H1 (cell line): ENCODE measurements at regions not wholly inside any gene's neighbourhood (a gene's known extent, or its start where the extent isn't known, plus 50 kb on each side); places are given as distances from the start of the nearest gene placed in this dataset.

Experiments
- CTCF ChIA-PET: fragments of 300-600 bp; sonication (Branson Sonifier 250); formaldehyde crosslinking; loops from one replicate; lab custom pipeline; 2021; ENCODE audit not compliant: partially characterized antibody; lab: Charles Lee
- POLR2A ChIA-PET: fragments of 300-600 bp; sonication (Branson Sonifier 250); formaldehyde crosslinking; loops from one replicate; lab custom pipeline; 2021; ENCODE audit warnings: inconsistent platforms; ENCODE audit not compliant: partially characterized antibody; lab: Charles Lee
- DNase-seq, 2 experiments: peaks; one replicate each; pipeline versions ENCODE4 v3.0.0 to v3.0.0-alpha.2; 2010 to 2022; ENCODE audit warnings: low spot score in 2 of 2, low read depth in 1 of 2, mixed read lengths in 1 of 2
- FAIRE-seq: peaks from 2 replicates; lab custom pipeline; 2011; peaks lifted over from hg19 to GRCh38; lab: Jason Lieb, UNC
- H2AFZ ChIP-seq: 2 replicates; pipeline ENCODE4 v1.8.1; 2012; ENCODE audit warnings: low read length, inconsistent platforms
- H2AK5ac ChIP-seq: 2 replicates; pipeline ENCODE4 v1.6.1; 2013; ENCODE audit warnings: low read depth, low read length
- H2BK120ac ChIP-seq: replicated peaks from 2 replicates; pipeline ENCODE3; 2013; ENCODE audit warnings: low read depth, low read length, inconsistent platforms
- H2BK12ac ChIP-seq: 2 replicates; pipeline ENCODE4 v1.6.1; 2013; ENCODE audit warnings: low read depth, low read length
- H2BK15ac ChIP-seq: 2 replicates; pipeline ENCODE4 v1.6.1; 2013; ENCODE audit warnings: low read length
- H2BK20ac ChIP-seq: 2 replicates; pipeline ENCODE4 v1.6.1; 2013; ENCODE audit warnings: low read length
- H2BK5ac ChIP-seq: 2 replicates; pipeline ENCODE4 v1.6.1; 2013; ENCODE audit warnings: low read depth, low read length
- H3K14ac ChIP-seq: 2 replicates; pipeline ENCODE4 v1.6.1; 2013; ENCODE audit warnings: inconsistent platforms; ENCODE audit not compliant: insufficient read length
- H3K18ac ChIP-seq: 2 replicates; pipeline ENCODE4 v1.6.1; 2013; ENCODE audit warnings: low read length; ENCODE audit errors: extremely low read depth
- H3K23ac ChIP-seq: 2 replicates; pipeline ENCODE4 v1.6.1; 2013; ENCODE audit warnings: inconsistent platforms; ENCODE audit not compliant: insufficient read length
- H3K23me2 ChIP-seq: 2 replicates; pipeline ENCODE4 v1.6.1; 2013; ENCODE audit warnings: low read depth, low read length
- H3K27ac ChIP-seq: 2 replicates; pipeline ENCODE4 v1.6.1; 2011; ENCODE audit warnings: low read depth, low read length, inconsistent platforms
- H3K27me3 ChIP-seq, 4 experiments: replicated peaks in 1 of 4; 1 replicate in 1 of 4; 2 replicates in 3 of 4; pipeline versions ENCODE4 v1.6.1 to v1.8.1; 2011 to 2013; ENCODE audit warnings: low read length in 3 of 4, mild to moderate bottlenecking in 3 of 4, inconsistent platforms in 2 of 4, mixed read lengths in 2 of 4, moderate library complexity in 1 of 4; ENCODE audit not compliant: control insufficient read depth in 3 of 4, insufficient read depth in 3 of 4; ENCODE audit errors: extremely low read depth in 1 of 4
- H3K36me3 ChIP-seq, 4 experiments: 2 replicates each; pipeline versions ENCODE4 v1.6.1 to v1.8.1; 2011 to 2013; ENCODE audit warnings: mild to moderate bottlenecking in 4 of 4, low read length in 3 of 4, moderate library complexity in 2 of 4, control low read depth in 1 of 4, inconsistent platforms in 1 of 4; ENCODE audit not compliant: insufficient read depth in 4 of 4, control insufficient read depth in 2 of 4
- H3K4ac ChIP-seq: replicated peaks from 2 replicates; pipeline ENCODE3; 2013; ENCODE audit warnings: low read length, low read depth, mixed read lengths, inconsistent platforms; ENCODE audit not compliant: insufficient read length
- H3K4me1 ChIP-seq, 4 experiments: replicated peaks in 1 of 4; 1 replicate in 1 of 4; 2 replicates in 3 of 4; pipeline versions ENCODE4 v1.6.1 to v1.8.1; 2011 to 2013; ENCODE audit warnings: low read length in 3 of 4, inconsistent platforms in 2 of 4, mixed read lengths in 1 of 4; ENCODE audit not compliant: insufficient read depth in 4 of 4, control insufficient read depth in 3 of 4
- H3K4me2 ChIP-seq, 2 experiments: 2 replicates each; pipeline versions ENCODE4 v1.6.1 to v1.8.1; 2011 to 2013; ENCODE audit warnings: low read depth in 2 of 2, low read length in 2 of 2, control low read depth in 1 of 2, inconsistent platforms in 1 of 2, mild to moderate bottlenecking in 1 of 2; ENCODE audit not compliant: insufficient read depth in 1 of 2
- H3K4me3 ChIP-seq, 4 experiments: fragments of 200-600, 300-600 bp in 1 of 4; sonication (generic), shearing (Covaris generic), sonication (Bioruptor Twin) in 1 of 4; 2 replicates each; pipeline versions ENCODE4 v1.5.1 to v1.8.1; 2011 to 2016; ENCODE audit warnings: low read length in 4 of 4, low read depth in 3 of 4, control low read depth in 2 of 4, inconsistent platforms in 2 of 4, mild to moderate bottlenecking in 2 of 4, mixed read lengths in 1 of 4, moderate library complexity in 1 of 4; ENCODE audit not compliant: insufficient read depth in 2 of 4; ENCODE audit errors: extremely low read depth in 1 of 4
- H3K56ac ChIP-seq: replicated peaks from 2 replicates; pipeline ENCODE3; 2013; ENCODE audit warnings: low read depth, mild to moderate bottlenecking, mixed read lengths, low read length, inconsistent platforms; ENCODE audit not compliant: insufficient read length
- H3K79me1 ChIP-seq: 2 replicates; pipeline ENCODE4 v1.6.1; 2013; ENCODE audit warnings: low read depth, low read length, control low read depth
- H3K79me2 ChIP-seq, 2 experiments: 2 replicates each; pipeline versions ENCODE4 v1.6.1 to v1.8.1; 2012 to 2013; ENCODE audit warnings: low read length in 2 of 2, mild to moderate bottlenecking in 2 of 2, inconsistent platforms in 1 of 2; ENCODE audit not compliant: insufficient read depth in 2 of 2, control insufficient read depth in 1 of 2
- H3K9ac ChIP-seq, 4 experiments: replicated peaks in 1 of 4; 1 replicate in 1 of 4; 2 replicates in 3 of 4; pipeline versions ENCODE4 v1.6.1 to v1.8.1; 2011 to 2013; ENCODE audit warnings: low read depth in 3 of 4, low read length in 3 of 4, control low read depth in 2 of 4, mild to moderate bottlenecking in 2 of 4, moderate library complexity in 2 of 4, inconsistent platforms in 1 of 4; ENCODE audit errors: extremely low read depth in 1 of 4
- H3K9me3 ChIP-seq, 2 experiments: 2 replicates each; pipeline versions ENCODE4 v1.6.1 to v1.8.1; 2012 to 2013; ENCODE audit warnings: mild to moderate bottlenecking in 2 of 2, moderate library complexity in 2 of 2, control low read depth in 1 of 2, inconsistent platforms in 1 of 2, low read depth in 1 of 2, low read length in 1 of 2, mixed read lengths in 1 of 2; ENCODE audit not compliant: insufficient read depth in 2 of 2
- H4K20me1 ChIP-seq, 2 experiments: replicated peaks in 1 of 2; 2 replicates each; pipeline versions ENCODE3 to v1.8.1; 2011 to 2013; ENCODE audit warnings: inconsistent platforms in 2 of 2, low read length in 2 of 2, mild to moderate bottlenecking in 1 of 2; ENCODE audit not compliant: insufficient read depth in 2 of 2, control insufficient read depth in 1 of 2
- H4K5ac ChIP-seq: 2 replicates; pipeline ENCODE4 v1.6.1; 2013; ENCODE audit warnings: low read length, low read depth, mixed read lengths, inconsistent platforms; ENCODE audit not compliant: insufficient read length
- H4K8ac ChIP-seq: 2 replicates; pipeline ENCODE4 v1.8.0; 2013; ENCODE audit warnings: mild to moderate bottlenecking, moderate library complexity, low read length, inconsistent platforms; ENCODE audit not compliant: insufficient read depth; ENCODE audit errors: extremely low read depth
- H4K91ac ChIP-seq: replicated peaks from 2 replicates; pipeline ENCODE3; 2013; ENCODE audit warnings: low read length, mixed read lengths, inconsistent platforms; ENCODE audit not compliant: insufficient read length
- CTBP2 ChIP-seq: IDR thresholded peaks from 2 replicates; pipeline ENCODE4 v1.7.0; 2011; ENCODE audit warnings: borderline replicate concordance, mild to moderate bottlenecking, moderate library complexity, mixed read lengths, low read length; ENCODE audit not compliant: insufficient read depth, insufficient read length
- CTCF ChIP-seq, 3 experiments: IDR thresholded peaks; 1 replicate in 2 of 3; 2 replicates in 1 of 3; pipeline versions ENCODE4 v1.5.1 to v1.6.1; 2011; ENCODE audit warnings: low read length in 3 of 3, mild to moderate bottlenecking in 3 of 3, inconsistent platforms in 2 of 3, low read depth in 1 of 3, moderate library complexity in 1 of 3; ENCODE audit not compliant: insufficient read depth in 1 of 3; ENCODE audit errors: control extremely low read depth in 1 of 3
- GABPA ChIP-seq: IDR thresholded peaks from 2 replicates; pipeline ENCODE4 v1.6.1; 2011; ENCODE audit warnings: mild to moderate bottlenecking, low read length, moderate library complexity, borderline replicate concordance; ENCODE audit not compliant: insufficient read depth
- KDM1A ChIP-seq: fragments of 200-600, 300-600 bp; sonication (generic); IDR thresholded peaks from 2 replicates; pipeline ENCODE4 v1.7.1; 2016; ENCODE audit warnings: mild to moderate bottlenecking, low read length, borderline replicate concordance
- KDM4A ChIP-seq: IDR thresholded peaks from one replicate; pipeline ENCODE4 v1.7.1; 2012; ENCODE audit warnings: low read depth, mild to moderate bottlenecking, moderate library complexity, low read length, inconsistent platforms; ENCODE audit not compliant: severe bottlenecking
- MAFK ChIP-seq: IDR thresholded peaks from 2 replicates; pipeline ENCODE4 v1.6.1; 2012; ENCODE audit warnings: low read depth, mild to moderate bottlenecking, improper control_type of control experiment, low read length
- POLR2AphosphoS5 ChIP-seq: IDR thresholded peaks from 2 replicates; pipeline ENCODE4 v1.6.1; 2011; ENCODE audit warnings: low read depth, low read length
- POU5F1 ChIP-seq: IDR thresholded peaks from 2 replicates; pipeline ENCODE4 v1.6.1; 2011; ENCODE audit warnings: low read depth, mild to moderate bottlenecking, low read length, moderate library complexity
- RAD21 ChIP-seq, 2 experiments: IDR thresholded peaks in 1 of 2; conservative IDR thresholded peaks in 1 of 2; 2 replicates each; pipeline ENCODE4 v1.6.1; 2011; ENCODE audit warnings: low read depth in 2 of 2, low read length in 2 of 2, improper control_type of control experiment in 1 of 2, inconsistent platforms in 1 of 2, mild to moderate bottlenecking in 1 of 2, moderate library complexity in 1 of 2
- SIN3A ChIP-seq, 2 experiments: IDR thresholded peaks in 1 of 2; conservative IDR thresholded peaks in 1 of 2; 2 replicates each; pipeline ENCODE4 v1.6.1; 2011 to 2012; ENCODE audit warnings: low read length in 2 of 2, improper control_type of control experiment in 1 of 2, low read depth in 1 of 2, mild to moderate bottlenecking in 1 of 2
- SIX5 ChIP-seq: IDR thresholded peaks from 2 replicates; pipeline ENCODE4 v1.6.1; 2011; ENCODE audit warnings: mild to moderate bottlenecking, low read depth, low read length
- WGBS, 2 experiments: shearing (Covaris generic) in 1 of 2; methylation state at CpG; one replicate each; pipeline versions ENCODE4 v1.1.6 to v1.1.7; 2013 to 2015; ENCODE audit warnings: low lambda C conversion rate in 2 of 2, mixed read lengths in 2 of 2, inconsistent platforms in 1 of 2, low coverage in 1 of 2, missing lambda C conversion rate in 1 of 2; ENCODE audit not compliant: insufficient replicate concordance in 2 of 2, insufficient coverage in 1 of 2, insufficient read length in 1 of 2; ENCODE audit errors: extremely low coverage in 1 of 2, missing lambda C conversion rate in 1 of 2; 5-methylcytosine and 5-hydroxymethylcytosine counted together

GRCh38 chr5:116664988-116665387, 90.4 kb upstream of the SEMA6A start:
- Histone ChIP-seq H3K23me2 (no peaks in the 10 kb centered on the region), H3K23ac (no peak overlapping the region), H3K36me3 (no peaks in the 10 kb centered on the region; a peak in 1 of 8 replicates), H4K20me1 (no peaks in the 10 kb centered on the region), H4K91ac (peak overlapping the region; percentile 8), H4K5ac (no peak overlapping the region), H2BK120ac (no peak overlapping the region), H3K27ac (no peak overlapping the region), H3K79me1 (no peaks in the 10 kb centered on the region), H3K18ac (no peak overlapping the region), H3K79me2 (no peaks in the 10 kb centered on the region), H3K27me3 (no peaks in the 10 kb centered on the region), H2BK5ac (no peak overlapping the region), H2AK5ac (no peak overlapping the region), H2AFZ (no peak overlapping the region), H2BK12ac (no peak overlapping the region), H2BK20ac (no peak overlapping the region), H3K4me2 (no peak overlapping the region), H3K4me1 (no peaks in the 10 kb centered on the region), H3K14ac (no peak overlapping the region), H3K9ac (no peak overlapping the region), H3K4ac (no peak overlapping the region), H3K9me3 (no peaks in the 10 kb centered on the region), H2BK15ac (no peak overlapping the region), H4K8ac (no peak overlapping the region), H3K4me3 (no peak overlapping the region), H3K56ac (no peak overlapping the region)
- DNase-seq, result no peak
- 76% methylated on average over 5 of the region's 5 CpGs; no CpG with 5 or more reads in 1 of the 2 experiments for WGBS, 2 experiments
- FAIRE-seq, result no peak
- CTCF ChIA-PET, result no interaction called here
- POLR2A ChIA-PET, result interaction anchor here (1.3 kb wide), 1 partner anchor 90 kb away, joined by 3 read pairs; the partner anchor contains the start of gene SEMA6A
- no peak for TF ChIP-seq CTCF (IDR thresholded peaks at IDR 0.05; ENCODE audit: control extremely low read depth in 1 of 3, insufficient read depth in 1 of 3, low read depth in 1 of 3, low read length in 3 of 3)
- TF ChIP-seq RAD21 (IDR thresholded peaks at IDR 0.05 in 1 of 2, conservative IDR thresholded peaks at IDR 0.05 in 1 of 2; ENCODE audit: low read depth in 2 of 2, low read length in 2 of 2), result no peak
- no peak for TF ChIP-seq KDM4A
- no peak for TF ChIP-seq MAFK
- TF ChIP-seq SIX5, result no peak
- no peak for TF ChIP-seq POLR2AphosphoS5
- TF ChIP-seq SIN3A (conservative IDR thresholded peaks at IDR 0.05 in 1 of 2, IDR thresholded peaks at IDR 0.05 in 1 of 2; ENCODE audit: low read depth in 1 of 2, low read length in 2 of 2), result no peak
- no peak for TF ChIP-seq POU5F1
- TF ChIP-seq CTBP2, result no peak
- no peak for TF ChIP-seq KDM1A
- no peak for TF ChIP-seq GABPA
